ENCODE measurements at regions not wholly inside any gene's neighbourhood (a gene's known extent, or its start where the extent isn't known, plus 50 kb on each side); places are given as distances from the start of the nearest gene placed in this dataset.

DNA sequence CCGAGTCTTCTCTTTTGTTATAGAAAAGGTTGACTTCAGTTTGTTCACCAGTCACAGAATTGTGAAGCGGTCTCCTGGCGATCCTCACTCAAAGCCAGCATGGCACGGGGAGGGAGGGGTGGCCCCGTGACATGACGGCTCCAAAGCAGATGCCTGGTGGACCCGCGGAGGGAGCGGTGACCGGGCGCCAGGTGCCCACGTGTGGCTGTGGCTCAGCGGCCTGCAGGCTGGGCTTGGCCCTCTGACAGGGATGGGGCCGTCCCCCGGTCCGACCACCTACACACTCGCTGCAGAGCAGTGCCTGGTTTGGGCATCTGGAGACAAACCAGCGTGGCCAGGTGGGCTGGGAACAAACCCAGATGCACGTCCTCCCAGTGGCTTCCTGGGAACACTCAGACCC, 129.1 kb upstream of the SNTG2 start:
- DNase-seq (ENCODE audit: low read depth) = no peak
- no peak overlapping the region for H3K4me3 ChIP-seq (ENCODE audit: low read depth, low read length)
- no peak for TF ChIP-seq POLR2A (IDR thresholded peaks at IDR 0.05; ENCODE audit: extremely low read depth, insufficient read length)
- TF ChIP-seq, protein P1, sequence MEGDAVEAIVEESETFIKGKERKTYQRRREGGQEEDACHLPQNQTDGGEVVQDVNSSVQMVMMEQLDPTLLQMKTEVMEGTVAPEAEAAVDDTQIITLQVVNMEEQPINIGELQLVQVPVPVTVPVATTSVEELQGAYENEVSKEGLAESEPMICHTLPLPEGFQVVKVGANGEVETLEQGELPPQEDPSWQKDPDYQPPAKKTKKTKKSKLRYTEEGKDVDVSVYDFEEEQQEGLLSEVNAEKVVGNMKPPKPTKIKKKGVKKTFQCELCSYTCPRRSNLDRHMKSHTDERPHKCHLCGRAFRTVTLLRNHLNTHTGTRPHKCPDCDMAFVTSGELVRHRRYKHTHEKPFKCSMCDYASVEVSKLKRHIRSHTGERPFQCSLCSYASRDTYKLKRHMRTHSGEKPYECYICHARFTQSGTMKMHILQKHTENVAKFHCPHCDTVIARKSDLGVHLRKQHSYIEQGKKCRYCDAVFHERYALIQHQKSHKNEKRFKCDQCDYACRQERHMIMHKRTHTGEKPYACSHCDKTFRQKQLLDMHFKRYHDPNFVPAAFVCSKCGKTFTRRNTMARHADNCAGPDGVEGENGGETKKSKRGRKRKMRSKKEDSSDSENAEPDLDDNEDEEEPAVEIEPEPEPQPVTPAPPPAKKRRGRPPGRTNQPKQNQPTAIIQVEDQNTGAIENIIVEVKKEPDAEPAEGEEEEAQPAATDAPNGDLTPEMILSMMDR (IDR thresholded peaks at IDR 0.05; ENCODE audit: low read depth, low read length) = no peak
- no peak for TF ChIP-seq MYC (IDR thresholded peaks at IDR 0.05; ENCODE audit: low read depth, low read length)
- TF ChIP-seq, protein P2, sequence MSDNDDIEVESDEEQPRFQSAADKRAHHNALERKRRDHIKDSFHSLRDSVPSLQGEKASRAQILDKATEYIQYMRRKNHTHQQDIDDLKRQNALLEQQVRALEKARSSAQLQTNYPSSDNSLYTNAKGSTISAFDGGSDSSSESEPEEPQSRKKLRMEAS (IDR thresholded peaks at IDR 0.05; ENCODE audit: low read depth, low read length) = no peak

DNA sequence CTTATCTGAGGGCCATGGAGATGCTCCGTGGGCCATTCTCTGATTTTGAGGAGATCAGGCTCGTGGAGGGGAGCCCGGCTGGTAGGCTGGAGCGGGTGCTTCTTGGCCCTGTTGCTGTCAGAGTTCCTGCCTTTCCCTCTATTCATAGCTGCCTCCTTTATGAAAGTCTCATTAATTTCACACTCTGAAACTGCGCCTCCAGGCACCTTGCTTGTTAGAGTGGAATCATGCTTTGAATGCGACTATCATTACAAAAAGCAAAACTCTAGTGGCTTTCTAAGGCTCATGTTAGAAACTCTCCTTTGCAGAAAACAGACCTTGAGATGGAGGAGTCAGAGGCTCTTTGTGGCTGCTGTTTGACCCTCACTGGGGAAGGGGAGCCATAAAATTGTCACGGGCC, 131.0 kb upstream of the SNTG2 start:
- no peak overlapping the region for H3K4me3 ChIP-seq (ENCODE audit: low read depth, low read length)
- TF ChIP-seq, protein P1 (IDR thresholded peaks at IDR 0.05; ENCODE audit: low read depth, low read length) = no peak
- TF ChIP-seq POLR2A (IDR thresholded peaks at IDR 0.05; ENCODE audit: extremely low read depth, insufficient read length) = no peak
- no peak for DNase-seq (ENCODE audit: low read depth)

DNA sequence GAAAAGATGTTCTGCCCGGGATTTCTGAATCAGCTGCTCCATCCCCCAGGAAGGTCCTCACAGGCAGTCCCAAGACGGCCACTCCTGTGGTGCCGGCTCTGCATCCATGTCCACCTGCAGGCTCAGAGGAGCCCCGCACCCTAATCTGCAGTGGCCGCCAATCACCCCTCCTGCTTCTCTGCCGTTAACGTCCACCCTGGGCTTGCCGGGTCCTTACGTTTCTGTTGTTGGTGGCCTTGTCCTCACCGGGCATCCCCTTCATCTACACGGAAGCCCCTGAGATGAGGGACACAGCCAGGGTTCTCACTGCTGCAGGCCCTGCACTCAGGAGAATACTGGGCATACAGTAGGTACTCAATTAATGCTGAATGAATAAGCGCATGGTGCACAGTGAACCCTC, 131.5 kb upstream of the SNTG2 start:
- TF ChIP-seq, protein P2 (IDR thresholded peaks at IDR 0.05; ENCODE audit: low read depth, low read length) = no peak
- TF ChIP-seq MYC (IDR thresholded peaks at IDR 0.05; ENCODE audit: low read depth, low read length) (no peak), POLR2A (IDR thresholded peaks at IDR 0.05; ENCODE audit: extremely low read depth, insufficient read length) (no peak)
- TF ChIP-seq, protein P1 (IDR thresholded peaks at IDR 0.05; ENCODE audit: low read depth, low read length) = no peak

DNA sequence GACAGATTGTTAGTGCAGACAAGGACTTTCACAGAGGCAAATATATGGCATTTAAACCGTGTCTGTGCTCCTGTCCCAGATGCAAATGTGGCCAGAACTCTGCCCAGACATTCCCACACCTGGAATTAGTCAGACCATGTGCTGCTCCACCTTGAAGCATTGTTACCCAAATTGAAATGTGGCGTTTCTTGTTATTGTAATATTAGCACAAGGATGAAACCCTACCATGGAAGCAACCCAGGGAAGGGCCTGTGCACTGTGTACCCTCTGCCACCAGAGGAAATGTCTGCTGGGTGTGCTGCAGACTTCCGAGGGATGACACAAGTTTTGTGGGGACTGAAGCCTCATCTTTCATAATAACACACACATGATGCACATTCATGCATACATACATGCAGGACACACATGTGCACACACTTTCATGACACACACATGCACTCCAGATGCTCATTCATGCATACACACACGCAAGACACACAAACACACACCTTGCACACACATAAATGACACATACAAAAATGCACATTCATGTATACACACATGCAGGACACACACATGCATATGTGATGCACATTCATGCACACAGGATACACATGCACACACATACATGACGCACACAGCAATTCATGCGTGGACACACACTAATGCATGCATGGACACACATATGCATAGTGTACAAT, 133.2 kb upstream of the SNTG2 start:
- TF ChIP-seq POLR2A (IDR thresholded peaks at IDR 0.05; ENCODE audit: extremely low read depth, insufficient read length) = no peak
- no peak overlapping the region for H3K4me3 ChIP-seq (ENCODE audit: low read depth, low read length)
- DNase-seq (ENCODE audit: low read depth) = no peak

More for the DNA sequence above, 131.5 kb upstream of the SNTG2 start:
- DNase-seq (ENCODE audit: low read depth) = no peak
- no peak overlapping the region for H3K4me3 ChIP-seq (ENCODE audit: low read depth, low read length)

DNA sequence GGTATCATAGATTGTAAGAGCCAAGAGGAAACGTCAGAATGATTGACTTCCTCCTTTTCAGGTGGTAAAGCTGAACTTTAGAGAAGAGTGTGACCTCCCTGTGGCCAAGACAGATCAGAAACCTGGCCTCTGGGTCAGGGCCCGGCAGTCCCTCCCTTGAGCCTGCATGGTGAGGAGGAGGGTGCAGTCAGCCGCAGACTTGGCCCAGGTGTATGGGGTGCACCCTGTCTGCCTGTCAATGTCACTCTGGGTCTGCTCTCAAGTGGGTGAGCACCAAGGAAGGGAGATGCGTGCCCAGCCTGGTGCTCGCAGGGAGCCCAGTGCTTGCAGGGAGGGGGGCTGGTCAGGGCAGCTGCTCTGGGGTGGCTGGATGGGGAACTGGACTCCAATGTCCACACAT, 134.4 kb upstream of the SNTG2 start:
- TF ChIP-seq, protein P2 (IDR thresholded peaks at IDR 0.05; ENCODE audit: low read depth, low read length) = no peak
- TF ChIP-seq POLR2A (IDR thresholded peaks at IDR 0.05; ENCODE audit: extremely low read depth, insufficient read length) (no peak), MYC (IDR thresholded peaks at IDR 0.05; ENCODE audit: low read depth, low read length) (no peak)
- TF ChIP-seq, protein P1 (IDR thresholded peaks at IDR 0.05; ENCODE audit: low read depth, low read length) = no peak
- H3K4me3 ChIP-seq (ENCODE audit: low read depth, low read length) = no peak overlapping the region
- no peak for DNase-seq (ENCODE audit: low read depth)

DNA sequence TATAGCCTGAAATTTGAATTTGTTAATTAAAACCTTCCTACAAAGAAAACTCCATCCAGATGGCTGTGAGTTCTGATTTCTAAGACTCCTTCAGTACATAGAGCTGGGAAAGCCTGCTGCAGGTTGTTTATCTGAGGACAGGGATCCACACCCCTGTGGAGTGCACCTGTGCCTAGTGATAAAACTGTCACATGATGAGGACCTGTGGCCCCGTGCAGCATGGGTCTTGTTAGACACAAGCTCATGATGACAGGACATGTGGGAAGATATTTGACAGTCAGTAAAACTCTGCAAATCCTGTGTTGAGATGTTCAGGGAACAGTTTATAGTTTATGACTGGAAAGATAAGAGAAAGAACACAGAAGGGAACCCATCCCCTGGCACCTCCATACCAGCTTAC, 133.2 kb upstream of the TMEM18 start:
- no peak overlapping the region for H3K4me3 ChIP-seq (ENCODE audit: low read depth, low read length)
- TF ChIP-seq, protein P1 (IDR thresholded peaks at IDR 0.05; ENCODE audit: low read depth, low read length) = no peak
- TF ChIP-seq POLR2A (IDR thresholded peaks at IDR 0.05; ENCODE audit: extremely low read depth, insufficient read length) = no peak
- TF ChIP-seq, protein P2 (IDR thresholded peaks at IDR 0.05; ENCODE audit: low read depth, low read length) = no peak
- no peak for TF ChIP-seq MYC (IDR thresholded peaks at IDR 0.05; ENCODE audit: low read depth, low read length)
- DNase-seq (ENCODE audit: low read depth) = no peak

Measured in NB4 (cell line).